ENCODE measurements at regions not wholly inside any gene's neighbourhood (a gene's known extent, or its start where the extent isn't known, plus 50 kb on each side); places are given as distances from the start of the nearest gene placed in this dataset.
"Not testable (repeated sequence)": the region's sequence is repeated elsewhere in the genome, so short reads cannot be mapped to it uniquely, and the experiment has no call there.

DNA sequence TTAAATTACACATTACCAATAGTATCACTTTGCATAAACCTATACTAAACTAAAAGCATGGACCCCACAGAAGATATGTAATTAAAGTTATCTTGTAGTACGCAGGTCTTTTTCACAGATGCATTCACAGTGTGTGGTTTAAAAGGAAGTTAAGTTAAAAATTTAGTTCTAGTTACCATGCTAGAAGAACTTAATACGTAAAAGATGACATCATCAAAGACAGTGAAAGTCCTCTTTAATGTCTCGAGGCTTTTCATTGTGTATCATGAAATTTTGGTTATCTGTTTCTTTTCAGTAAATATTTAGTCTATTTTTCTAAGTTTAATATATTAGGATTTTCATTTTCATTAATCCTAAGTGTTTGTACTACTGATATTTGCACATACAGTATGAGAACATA lies 934.6 kb upstream of the FOXG1 start:
- not testable (repeated sequence) for DNase-seq (ENCODE audit: insufficient read length, low spot score, missing footprints); H4K20me1 ChIP-seq (ENCODE audit: insufficient read depth, low read length); H2AFZ ChIP-seq (ENCODE audit: low read length); H3K79me2 ChIP-seq (ENCODE audit: insufficient read depth, low read length); H3K4me2 ChIP-seq (ENCODE audit: insufficient read depth, low read length); H3K9me3 ChIP-seq (ENCODE audit: low read depth, low read length); H3K4me3 ChIP-seq (ENCODE audit: insufficient read depth, low read length); H3K27me3 ChIP-seq (ENCODE audit: insufficient read depth, low read length); H3K4me1 ChIP-seq (ENCODE audit: insufficient read depth, low read length); H3K36me3 ChIP-seq (ENCODE audit: insufficient read depth, low read length); H3K27ac ChIP-seq (ENCODE audit: low read depth, low read length)

- H4K20me1 ChIP-seq (ENCODE audit: insufficient read depth, low read length); H3K4me2 ChIP-seq (ENCODE audit: insufficient read depth, low read length); H3K4me3 ChIP-seq (ENCODE audit: insufficient read depth, low read length); H3K27me3 ChIP-seq (ENCODE audit: insufficient read depth, low read length); H3K36me3 ChIP-seq (ENCODE audit: insufficient read depth, low read length); H3K27ac ChIP-seq (ENCODE audit: low read depth, low read length); H2AFZ ChIP-seq (ENCODE audit: low read length); H3K9me3 ChIP-seq (ENCODE audit: low read depth, low read length); H3K4me1 ChIP-seq (ENCODE audit: insufficient read depth, low read length); H3K79me2 ChIP-seq (ENCODE audit: insufficient read depth, low read length); DNase-seq (ENCODE audit: insufficient read length, low spot score, missing footprints): not testable (repeated sequence)
Measured at GRCh38 chr14:27833001-27833400, 933.6 kb upstream of the FOXG1 start.

- no peak for DNase-seq (ENCODE audit: insufficient read length, low spot score, missing footprints)
- Histone ChIP-seq H3K4me3 (ENCODE audit: insufficient read depth, low read length) (no peak overlapping the region), H3K9me3 (ENCODE audit: low read depth, low read length) (no peaks in the 10 kb centered on the region), H3K4me2 (ENCODE audit: insufficient read depth, low read length) (no peak overlapping the region), H3K27ac (ENCODE audit: low read depth, low read length) (no peak overlapping the region), H3K79me2 (ENCODE audit: insufficient read depth, low read length) (no peaks in the 10 kb centered on the region), H2AFZ (ENCODE audit: low read length) (no peak overlapping the region), H3K36me3 (ENCODE audit: insufficient read depth, low read length) (no peaks in the 10 kb centered on the region), H3K4me1 (ENCODE audit: insufficient read depth, low read length) (no peaks in the 10 kb centered on the region), H4K20me1 (ENCODE audit: insufficient read depth, low read length) (no peaks in the 10 kb centered on the region), H3K27me3 (ENCODE audit: insufficient read depth, low read length) (no peaks in the 10 kb centered on the region)
- TF ChIP-seq, protein P1, sequence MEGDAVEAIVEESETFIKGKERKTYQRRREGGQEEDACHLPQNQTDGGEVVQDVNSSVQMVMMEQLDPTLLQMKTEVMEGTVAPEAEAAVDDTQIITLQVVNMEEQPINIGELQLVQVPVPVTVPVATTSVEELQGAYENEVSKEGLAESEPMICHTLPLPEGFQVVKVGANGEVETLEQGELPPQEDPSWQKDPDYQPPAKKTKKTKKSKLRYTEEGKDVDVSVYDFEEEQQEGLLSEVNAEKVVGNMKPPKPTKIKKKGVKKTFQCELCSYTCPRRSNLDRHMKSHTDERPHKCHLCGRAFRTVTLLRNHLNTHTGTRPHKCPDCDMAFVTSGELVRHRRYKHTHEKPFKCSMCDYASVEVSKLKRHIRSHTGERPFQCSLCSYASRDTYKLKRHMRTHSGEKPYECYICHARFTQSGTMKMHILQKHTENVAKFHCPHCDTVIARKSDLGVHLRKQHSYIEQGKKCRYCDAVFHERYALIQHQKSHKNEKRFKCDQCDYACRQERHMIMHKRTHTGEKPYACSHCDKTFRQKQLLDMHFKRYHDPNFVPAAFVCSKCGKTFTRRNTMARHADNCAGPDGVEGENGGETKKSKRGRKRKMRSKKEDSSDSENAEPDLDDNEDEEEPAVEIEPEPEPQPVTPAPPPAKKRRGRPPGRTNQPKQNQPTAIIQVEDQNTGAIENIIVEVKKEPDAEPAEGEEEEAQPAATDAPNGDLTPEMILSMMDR (IDR thresholded peaks at IDR 0.05; ENCODE audit: extremely low read depth, low read depth, low read length), result no peak
Measured at GRCh38 chr14:27836386-27836785, 930.2 kb upstream of the FOXG1 start.

DNA sequence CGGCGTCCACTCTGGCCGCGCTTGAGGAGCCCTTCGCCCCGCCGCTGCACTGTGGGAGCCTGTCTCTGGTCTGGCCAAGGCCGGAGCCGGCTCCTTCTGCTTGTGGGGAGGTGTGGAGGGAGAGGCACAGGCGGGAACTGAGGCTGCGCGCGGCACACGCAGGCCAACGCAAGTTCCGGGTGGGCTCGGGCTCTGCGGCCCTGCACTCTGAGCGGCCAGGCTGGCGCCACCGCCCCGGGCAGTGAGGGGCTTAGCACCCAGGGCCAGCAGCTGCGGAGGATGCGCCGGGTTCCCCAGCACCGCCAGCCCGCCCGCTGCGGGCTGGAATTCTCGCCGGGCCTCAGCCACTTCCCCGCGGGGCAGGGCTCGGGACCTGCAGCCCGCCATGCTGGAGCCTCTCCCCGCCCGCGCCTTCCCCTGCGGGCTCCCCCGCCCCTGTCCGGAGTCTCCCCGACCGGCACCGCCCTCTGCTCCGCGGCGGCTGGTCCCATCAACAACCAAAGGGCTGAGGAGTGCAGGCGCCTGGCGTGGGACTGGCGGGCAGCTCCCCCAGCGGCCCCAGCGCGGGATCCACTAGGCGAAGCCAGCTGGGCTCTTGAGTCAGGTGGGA lies 921.2 kb upstream of the FOXG1 start:
- Histone ChIP-seq H2AFZ (ENCODE audit: low read length) (no peak overlapping the region), H3K27ac (ENCODE audit: low read depth, low read length) (no peak overlapping the region), H3K4me2 (ENCODE audit: insufficient read depth, low read length) (no peak overlapping the region), H3K9me3 (ENCODE audit: low read depth, low read length) (no peaks in the 10 kb centered on the region), H3K4me1 (ENCODE audit: insufficient read depth, low read length) (no peaks in the 10 kb centered on the region), H4K20me1 (ENCODE audit: insufficient read depth, low read length) (no peaks in the 10 kb centered on the region), H3K36me3 (ENCODE audit: insufficient read depth, low read length) (no peaks in the 10 kb centered on the region), H3K79me2 (ENCODE audit: insufficient read depth, low read length) (no peaks in the 10 kb centered on the region), H3K4me3 (ENCODE audit: insufficient read depth, low read length) (no peak overlapping the region), H3K27me3 (ENCODE audit: insufficient read depth, low read length) (no peaks in the 10 kb centered on the region)
- DNase-seq (ENCODE audit: insufficient read length, low spot score, missing footprints), result peak; percentile 36
- TF ChIP-seq, protein P1 (IDR thresholded peaks at IDR 0.05; ENCODE audit: extremely low read depth, low read depth, low read length), result no peak

DNA sequence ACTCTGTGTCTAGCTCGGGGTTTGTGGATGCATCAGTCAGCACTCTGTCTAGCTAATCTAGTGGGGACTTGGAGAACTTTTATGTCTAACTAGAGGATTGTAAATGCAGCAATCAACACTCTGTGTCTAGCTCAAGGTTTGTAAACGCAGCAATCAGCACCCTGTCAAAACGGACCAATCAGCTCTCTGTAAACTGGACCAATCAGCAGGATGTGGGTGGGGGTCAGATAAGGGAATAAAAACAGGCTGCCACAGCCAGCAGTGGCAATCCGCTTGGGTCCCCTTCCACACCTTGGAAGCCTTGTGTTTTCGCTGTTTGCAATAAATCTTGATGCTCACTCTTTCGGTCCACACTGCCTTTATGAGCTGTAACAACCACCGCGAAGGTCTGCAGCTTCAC lies 920.7 kb upstream of the FOXG1 start:
- no peaks in the 10 kb centered on the region for H3K27me3 ChIP-seq (ENCODE audit: insufficient read depth, low read length)
- H3K9me3 ChIP-seq (ENCODE audit: low read depth, low read length), result no peaks in the 10 kb centered on the region
- no peaks in the 10 kb centered on the region for H3K79me2 ChIP-seq (ENCODE audit: insufficient read depth, low read length)
- H4K20me1 ChIP-seq (ENCODE audit: insufficient read depth, low read length), result no peaks in the 10 kb centered on the region
- H3K27ac ChIP-seq (ENCODE audit: low read depth, low read length), result no peak overlapping the region
- no peak overlapping the region for H2AFZ ChIP-seq (ENCODE audit: low read length)
- TF ChIP-seq, protein P1 (IDR thresholded peaks at IDR 0.05; ENCODE audit: extremely low read depth, low read depth, low read length), result no peak
- H3K4me1 ChIP-seq (ENCODE audit: insufficient read depth, low read length), result no peaks in the 10 kb centered on the region
- H3K36me3 ChIP-seq (ENCODE audit: insufficient read depth, low read length), result no peaks in the 10 kb centered on the region
- no peak for DNase-seq (ENCODE audit: insufficient read length, low spot score, missing footprints)
- H3K4me3 ChIP-seq (ENCODE audit: insufficient read depth, low read length), result no peak overlapping the region
- H3K4me2 ChIP-seq (ENCODE audit: insufficient read depth, low read length), result no peak overlapping the region

DNA sequence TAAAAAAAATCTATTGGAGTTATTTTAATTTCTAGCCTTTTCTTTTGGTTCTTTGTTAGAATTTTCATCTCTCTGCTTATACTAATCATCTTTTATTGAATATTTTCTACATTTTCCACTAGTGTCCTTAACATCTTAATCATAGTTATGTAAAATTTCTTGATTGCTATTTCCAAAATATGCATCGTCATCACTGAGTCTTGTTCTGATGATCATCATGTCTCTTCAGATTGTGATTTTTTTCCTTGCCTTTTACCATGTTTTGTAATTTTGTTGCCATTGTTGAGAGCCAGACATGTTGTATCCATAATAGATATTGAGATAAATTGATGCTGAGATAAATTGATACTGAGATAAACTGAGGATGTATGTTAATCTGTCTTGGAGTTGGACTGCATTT lies 919.1 kb upstream of the FOXG1 start:
- H3K4me1 ChIP-seq (ENCODE audit: insufficient read depth, low read length); H3K27me3 ChIP-seq (ENCODE audit: insufficient read depth, low read length); H3K9me3 ChIP-seq (ENCODE audit: low read depth, low read length); H3K36me3 ChIP-seq (ENCODE audit: insufficient read depth, low read length); H3K4me2 ChIP-seq (ENCODE audit: insufficient read depth, low read length); H3K27ac ChIP-seq (ENCODE audit: low read depth, low read length); H2AFZ ChIP-seq (ENCODE audit: low read length); H4K20me1 ChIP-seq (ENCODE audit: insufficient read depth, low read length); H3K79me2 ChIP-seq (ENCODE audit: insufficient read depth, low read length); H3K4me3 ChIP-seq (ENCODE audit: insufficient read depth, low read length); DNase-seq (ENCODE audit: insufficient read length, low spot score, missing footprints): not testable (repeated sequence)

DNA sequence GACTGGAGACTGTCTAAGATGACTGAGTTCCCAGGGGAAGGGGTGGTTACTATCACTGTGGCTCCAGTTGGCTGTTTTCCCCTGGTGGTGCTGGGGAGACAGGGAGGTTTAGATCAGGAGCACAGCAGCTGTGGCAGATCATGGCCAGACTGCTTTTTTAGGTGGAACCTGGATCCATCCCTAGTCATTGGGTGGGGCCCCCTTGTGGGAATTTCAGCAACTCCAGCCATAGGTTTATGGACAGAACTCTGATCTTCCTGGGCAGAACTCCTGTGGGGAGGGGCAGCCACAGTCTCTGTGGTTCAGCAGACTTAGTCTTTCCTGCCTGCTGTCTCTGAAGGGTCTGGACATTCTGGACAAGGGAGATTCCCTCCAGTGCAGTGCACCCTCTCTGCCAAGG lies 917.4 kb upstream of the FOXG1 start:
- not testable (repeated sequence) for H3K27ac ChIP-seq (ENCODE audit: low read depth, low read length); H3K4me1 ChIP-seq (ENCODE audit: insufficient read depth, low read length); H2AFZ ChIP-seq (ENCODE audit: low read length); H3K4me2 ChIP-seq (ENCODE audit: insufficient read depth, low read length); H3K4me3 ChIP-seq (ENCODE audit: insufficient read depth, low read length); H3K36me3 ChIP-seq (ENCODE audit: insufficient read depth, low read length); H3K79me2 ChIP-seq (ENCODE audit: insufficient read depth, low read length); H3K27me3 ChIP-seq (ENCODE audit: insufficient read depth, low read length); DNase-seq (ENCODE audit: insufficient read length, low spot score, missing footprints); H4K20me1 ChIP-seq (ENCODE audit: insufficient read depth, low read length); H3K9me3 ChIP-seq (ENCODE audit: low read depth, low read length)
